GM23338 (cell line): ENCODE measurements at regions not wholly inside any gene's neighbourhood (a gene's known extent, or its start where the extent isn't known, plus 50 kb on each side); places are given as distances from the start of the nearest gene placed in this dataset.

ENCODE experiments used
- ATAC-seq: fragments of 200-7000 bp; cut with Tn5 transposase; 3 replicates; pipeline ENCODE4 v1.9.1; 2020
- DNase-seq: peaks from one replicate; pipeline ENCODE4 v3.0.0-alpha.2; 2015; ENCODE audit warnings: low spot score
- H2AFZ ChIP-seq: fragments of 200-600 bp; sonication (generic); 2 replicates; pipeline ENCODE4 v1.8.0; 2016; ENCODE audit warnings: antibody characterized with exemption, mild to moderate bottlenecking, moderate library complexity
- H3F3A ChIP-seq: fragments of 200-600 bp; sonication (generic); replicated peaks from 2 replicates; pipeline ENCODE4 v1.8.0; 2017; ENCODE audit warnings: antibody characterized with exemption, mixed run types, low read depth
- H3K27ac ChIP-seq: fragments of 200-600 bp; sonication (generic); 2 replicates; pipeline ENCODE4 v1.6.1; 2016; ENCODE audit warnings: low read depth
- H3K27me3 ChIP-seq: fragments of 200-600 bp; sonication (generic); 2 replicates; pipeline ENCODE4 v1.8.0; 2016; ENCODE audit warnings: mild to moderate bottlenecking, mixed run types, moderate library complexity; ENCODE audit not compliant: insufficient read depth
- H3K36me3 ChIP-seq: fragments of 200-600 bp; sonication (generic); 2 replicates; pipeline ENCODE4 v1.8.0; 2016; ENCODE audit warnings: mild to moderate bottlenecking; ENCODE audit not compliant: insufficient read depth
- H3K4me1 ChIP-seq: fragments of 200-600 bp; sonication (generic); 2 replicates; pipeline ENCODE4 v1.8.0; 2016; ENCODE audit warnings: mild to moderate bottlenecking, moderate library complexity; ENCODE audit not compliant: insufficient read depth
- H3K4me2 ChIP-seq: fragments of 200-600 bp; sonication (generic); 2 replicates; pipeline ENCODE4 v1.7.1; 2017; ENCODE audit warnings: mixed run types
- H3K4me3 ChIP-seq: fragments of 200-600 bp; sonication (generic); 2 replicates; pipeline ENCODE4 v1.6.1; 2016; ENCODE audit warnings: mixed run types
- H3K79me2 ChIP-seq: fragments of 200-600 bp; sonication (generic); replicated peaks from 2 replicates; pipeline ENCODE4 v1.8.0; 2017; ENCODE audit warnings: mild to moderate bottlenecking; ENCODE audit not compliant: insufficient read depth
- H3K9me2 ChIP-seq: fragments of 200-600 bp; sonication (generic); 2 replicates; pipeline ENCODE4 v1.8.0; 2017; ENCODE audit not compliant: insufficient read depth
- H4K20me1 ChIP-seq: fragments of 200-600 bp; sonication (generic); replicated peaks from 2 replicates; pipeline ENCODE4 v1.8.0; 2017; ENCODE audit warnings: mild to moderate bottlenecking; ENCODE audit not compliant: insufficient read depth
- H3K27ac Mint-ChIP-seq: 2 replicates; pipeline ENCODE4 v1.8.0; 2020; ENCODE audit warnings: inconsistent platforms, mild to moderate bottlenecking, moderate library complexity, mixed read lengths
- H3K27me3 Mint-ChIP-seq: 3 replicates; pipeline ENCODE4 v1.8.0; 2022; ENCODE audit warnings: low read depth, mild to moderate bottlenecking, moderate library complexity, mixed read lengths, inconsistent platforms; ENCODE audit not compliant: insufficient read depth, poor library complexity
- H3K36me3 Mint-ChIP-seq: 3 replicates; pipeline ENCODE4 v1.8.0; 2021; ENCODE audit warnings: low read depth, mild to moderate bottlenecking, inconsistent platforms, moderate library complexity, mixed read lengths
- H3K4me1 Mint-ChIP-seq: 3 replicates; pipeline ENCODE4 v1.8.0; 2020; ENCODE audit warnings: mild to moderate bottlenecking, inconsistent platforms, mixed read lengths
- H3K4me3 Mint-ChIP-seq: 3 replicates; pipeline ENCODE4 v1.8.0; 2021; ENCODE audit warnings: moderate library complexity, mild to moderate bottlenecking, inconsistent platforms, mixed read lengths
- H3K9me3 Mint-ChIP-seq: 3 replicates; pipeline ENCODE4 v1.8.0; 2020; ENCODE audit warnings: moderate library complexity, mild to moderate bottlenecking, inconsistent platforms, mixed read lengths
- CREB1 ChIP-seq: fragments of 250-450 bp; sonication (Bioruptor Pico); IDR thresholded peaks from 2 replicates; pipeline ENCODE4 v1.5.0; 2020; ENCODE audit warnings: low read depth, mild to moderate bottlenecking, moderate library complexity
- EZH2 ChIP-seq: fragments of 200-600 bp; sonication (generic); IDR thresholded peaks from one replicate; pipeline ENCODE4 v1.8.0; 2017; ENCODE audit warnings: antibody characterized with exemption, mild to moderate bottlenecking, low read depth; ENCODE audit not compliant: unreplicated experiment
- EZH2phosphoT487 ChIP-seq: fragments of 200-600 bp; sonication (generic); IDR thresholded peaks from one replicate; pipeline ENCODE4 v1.8.1; 2018; ENCODE audit warnings: antibody characterized with exemption; ENCODE audit not compliant: unreplicated experiment
- JUNB ChIP-seq: IDR thresholded peaks from one replicate; pipeline ENCODE4 v1.6.1; 2016; ENCODE audit warnings: antibody characterized with exemption; ENCODE audit not compliant: unreplicated experiment
- NANOG ChIP-seq: IDR thresholded peaks from 2 replicates; pipeline ENCODE4 v1.6.1; 2016; ENCODE audit warnings: antibody characterized with exemption, borderline replicate concordance
- POLR2AphosphoS5 ChIP-seq: IDR thresholded peaks from 2 replicates; pipeline ENCODE4 v1.6.1; 2016; ENCODE audit warnings: antibody characterized with exemption, low read depth
- REST ChIP-seq: IDR thresholded peaks from one replicate; pipeline ENCODE4 v1.6.1; 2018; ENCODE audit warnings: antibody characterized with exemption; ENCODE audit not compliant: unreplicated experiment
- STAT1 ChIP-seq: IDR thresholded peaks from one replicate; pipeline ENCODE4 v1.6.1; 2016; ENCODE audit warnings: antibody characterized with exemption; ENCODE audit not compliant: unreplicated experiment
- ZNF331 ChIP-seq: fragments of 250-450 bp; sonication (Bioruptor Pico); IDR thresholded peaks from 2 replicates; pipeline ENCODE4 v1.5.0; 2020; ENCODE audit warnings: low read depth, mild to moderate bottlenecking, moderate library complexity
- ZNF462 ChIP-seq: fragments of 250-450 bp; sonication (Bioruptor Pico); IDR thresholded peaks from 2 replicates; pipeline ENCODE4 v1.5.0; 2020; ENCODE audit warnings: mild to moderate bottlenecking, moderate library complexity

- TF ChIP-seq ZNF462 (CRISPR knock-in tag) (no peak), NANOG (no peak), EZH2phosphoT487 (no peak), STAT1 (no peak), ZNF331 (CRISPR knock-in tag) (no peak), JUNB (no peak), EZH2 (no peak), CREB1 (no peak)
Measured at GRCh38 chr4:111800551-111800950, 344.7 kb upstream of the FAM241A start (continued).

GRCh38 chr4:111802191-111802590 lies 343.1 kb upstream of the FAM241A start:
- Mint-ChIP-seq H3K27ac (no peak overlapping the region), H3K4me1 (peaks cover 3% of the 10 kb centered on the region; the same call in 1 of the 3 replicates)
- no peaks in the 10 kb centered on the region for H3K79me2 ChIP-seq
- TF ChIP-seq POLR2AphosphoS5, result no peak
- TF ChIP-seq NANOG, result no peak
- no peak for TF ChIP-seq REST
- TF ChIP-seq EZH2phosphoT487, result no peak

More at GRCh38 chr4:111802191-111802590, 343.1 kb upstream of the FAM241A start:
- H3K4me3 Mint-ChIP-seq, result no peak overlapping the region
- H3K27me3 ChIP-seq, result peaks cover 8% of the 10 kb centered on the region
- no peaks in the 10 kb centered on the region for H3K9me3 Mint-ChIP-seq
- H2AFZ ChIP-seq, result no peak overlapping the region
- peaks cover 8% of the 10 kb centered on the region for H3K27me3 Mint-ChIP-seq
- no peaks in the 10 kb centered on the region for H4K20me1 ChIP-seq
- H3K9me2 ChIP-seq, result no peaks in the 10 kb centered on the region
- no peaks in the 10 kb centered on the region for H3K36me3 ChIP-seq
- ATAC-seq, result no peak
- no peak for DNase-seq
- H3F3A ChIP-seq, result no peaks in the 10 kb centered on the region
- no peaks in the 10 kb centered on the region for H3K36me3 Mint-ChIP-seq
- H3K4me2 ChIP-seq, result no peak overlapping the region
- H3K4me3 ChIP-seq, result no peak overlapping the region
- H3K27ac ChIP-seq, result no peak overlapping the region
- 0 out of 2 replicates have a peak, but pooled peaks cover under 1% of the 10 kb centered on the region for H3K4me1 ChIP-seq
